HUES6 (cell line): ENCODE measurements at regions not wholly inside any gene's neighbourhood (a gene's known extent, or its start where the extent isn't known, plus 50 kb on each side); places are given as distances from the start of the nearest gene placed in this dataset.

Source experiments
- H3K27ac ChIP-seq: 2 replicates; pipeline ENCODE4 v1.7.0; 2013; ENCODE audit warnings: low read depth, mild to moderate bottlenecking, low read length, inconsistent platforms
- H3K27me3 ChIP-seq: 2 replicates; pipeline ENCODE4 v1.6.1; 2013; ENCODE audit warnings: low read length; ENCODE audit not compliant: control insufficient read depth, insufficient read depth
- H3K36me3 ChIP-seq: 2 replicates; pipeline ENCODE4 v1.6.1; 2013; ENCODE audit warnings: low read length; ENCODE audit not compliant: control insufficient read depth, insufficient read depth
- H3K4me1 ChIP-seq: 2 replicates; pipeline ENCODE4 v1.6.1; 2013; ENCODE audit warnings: low read length; ENCODE audit not compliant: control insufficient read depth, insufficient read depth
- H3K4me3 ChIP-seq: 2 replicates; pipeline ENCODE4 v1.5.1; 2013; ENCODE audit warnings: low read depth, low read length
- H3K9ac ChIP-seq: one replicate; pipeline ENCODE4 v1.6.1; 2013; ENCODE audit warnings: mild to moderate bottlenecking, low read length
- H3K9me3 ChIP-seq: 2 replicates; pipeline ENCODE4 v1.6.1; 2013; ENCODE audit warnings: low read depth, low read length; ENCODE audit not compliant: control insufficient read depth, insufficient read depth

DNA sequence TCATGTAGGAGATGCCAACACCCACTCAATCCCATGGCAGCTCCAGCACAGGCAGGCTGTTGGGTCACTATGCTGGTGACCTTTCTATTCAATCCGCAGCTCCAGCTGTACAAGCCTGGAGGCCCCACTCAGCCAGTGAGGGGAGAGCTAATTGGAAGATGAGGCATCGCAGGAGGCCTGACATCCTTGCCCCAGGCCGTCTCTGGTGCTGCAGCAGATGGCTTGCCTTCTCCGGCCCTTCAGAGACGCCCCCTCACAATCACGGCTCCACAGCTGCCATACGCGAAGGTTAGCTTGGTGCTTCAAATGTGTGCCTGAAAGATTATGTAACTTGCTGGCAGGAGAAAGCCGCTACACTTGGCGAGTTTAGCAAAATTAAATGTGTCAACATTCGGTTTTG, 104.2 kb upstream of the CLSTN2 start:
- Histone ChIP-seq H3K4me3 (no peak overlapping the region), H3K27ac (no peak overlapping the region), H3K36me3 (no peaks in the 10 kb centered on the region), H3K9ac (no peak overlapping the region), H3K4me1 (no peaks in the 10 kb centered on the region), H3K9me3 (no peaks in the 10 kb centered on the region), H3K27me3 (no peaks in the 10 kb centered on the region; the same call in 1 of the 2 replicates)

DNA sequence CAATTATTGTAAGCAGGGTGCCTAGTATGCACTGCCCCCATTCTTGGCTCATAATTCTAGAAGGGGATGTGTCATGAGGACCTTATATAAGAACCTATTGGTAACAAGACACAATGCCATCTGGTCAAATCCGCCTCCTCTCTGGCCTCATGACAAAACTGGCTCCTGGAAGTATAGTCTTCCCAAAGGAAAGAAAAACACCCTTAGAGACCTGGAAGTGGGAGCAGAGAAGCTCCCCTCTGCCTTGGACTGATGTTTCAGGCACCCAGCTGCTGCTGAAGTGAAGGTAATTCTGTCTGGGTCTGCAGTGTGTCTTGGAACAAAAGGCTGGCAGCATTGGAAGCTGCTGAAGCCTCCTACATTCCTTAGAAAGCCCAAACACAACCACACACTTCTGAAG, 107.2 kb upstream of the CLSTN2 start:
- no peak overlapping the region for H3K27ac ChIP-seq
- no peaks in the 10 kb centered on the region; the same call in 1 of the 2 replicates for H3K27me3 ChIP-seq
- H3K9me3 ChIP-seq = no peaks in the 10 kb centered on the region
- no peaks in the 10 kb centered on the region for H3K4me1 ChIP-seq
- no peak overlapping the region for H3K9ac ChIP-seq
- no peaks in the 10 kb centered on the region for H3K36me3 ChIP-seq
- H3K4me3 ChIP-seq = no peak overlapping the region

DNA sequence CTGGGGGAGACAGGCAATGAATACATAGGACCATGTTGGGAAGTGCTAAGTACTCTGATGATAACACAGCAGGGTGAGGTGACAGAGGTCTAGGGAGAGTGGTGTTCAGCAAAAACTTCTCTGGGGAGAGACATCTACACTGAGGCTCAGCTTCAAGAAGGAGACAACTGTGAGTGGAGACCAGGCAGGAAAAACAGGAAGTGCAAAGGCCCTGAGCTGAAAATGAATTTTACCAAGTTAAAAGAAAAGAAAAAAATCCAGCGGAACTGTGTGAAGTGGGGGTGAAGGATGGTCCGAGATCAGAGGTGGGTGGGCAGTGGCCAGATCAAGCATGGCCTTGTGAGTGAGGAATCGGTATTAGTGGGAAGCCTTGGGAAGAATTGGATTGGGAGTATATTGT, 110.1 kb upstream of the CLSTN2 start:
- no peaks in the 10 kb centered on the region; the same call in 1 of the 2 replicates for H3K27me3 ChIP-seq
- H3K9ac ChIP-seq = no peak overlapping the region
- no peaks in the 10 kb centered on the region for H3K36me3 ChIP-seq
- no peak overlapping the region for H3K4me3 ChIP-seq
- no peaks in the 10 kb centered on the region for H3K4me1 ChIP-seq
- H3K9me3 ChIP-seq = no peaks in the 10 kb centered on the region
- H3K27ac ChIP-seq = no peak overlapping the region

DNA sequence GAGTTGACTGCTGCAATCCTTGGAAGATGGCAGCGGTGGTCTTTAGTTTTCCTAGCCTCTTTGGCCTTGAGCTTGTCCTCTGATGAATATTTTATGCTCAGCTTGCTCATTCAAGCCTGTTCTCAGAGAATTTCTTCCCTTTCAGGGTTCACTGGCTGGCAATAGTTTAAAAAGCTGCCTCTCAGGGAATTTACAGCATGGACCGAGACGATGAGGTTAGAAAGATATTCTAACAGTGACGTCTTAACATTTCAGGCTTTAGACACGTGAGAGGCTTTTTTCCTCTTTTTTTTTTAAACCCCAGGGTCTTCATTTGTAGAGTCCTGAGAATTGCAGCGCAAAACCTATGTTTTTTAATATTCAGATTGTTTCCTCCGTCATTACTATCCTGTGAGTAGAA, 120.3 kb upstream of the CLSTN2 start:
- Histone ChIP-seq H3K9ac (no peak overlapping the region), H3K27ac (no peak overlapping the region), H3K4me3 (no peak overlapping the region), H3K9me3 (no peaks in the 10 kb centered on the region), H3K36me3 (no peaks in the 10 kb centered on the region), H3K27me3 (no peaks in the 10 kb centered on the region), H3K4me1 (peaks cover 11% of the 10 kb centered on the region; the same call in 1 of the 2 replicates)

DNA sequence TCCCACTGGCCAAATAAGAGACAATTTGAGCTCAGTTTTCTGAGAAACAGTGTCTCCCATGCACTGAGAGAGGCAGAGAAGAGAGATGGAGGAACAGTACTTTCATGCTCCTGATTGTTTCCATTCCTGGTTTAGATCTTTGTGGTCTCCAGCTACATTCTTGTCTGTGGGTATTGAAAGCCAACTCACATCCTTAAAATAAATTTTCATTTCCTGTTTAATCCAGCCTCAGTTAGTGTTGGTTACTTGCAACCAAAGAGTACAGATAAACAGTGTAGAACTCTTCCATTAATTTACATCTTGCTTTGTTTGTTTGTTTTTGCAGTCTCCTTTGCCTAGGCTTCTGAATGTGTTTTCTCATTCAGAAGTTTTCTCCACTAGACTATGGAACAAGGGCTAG, 123.7 kb upstream of the CLSTN2 start:
- H3K9ac ChIP-seq = no peak overlapping the region
- H3K4me3 ChIP-seq = no peak overlapping the region
- H3K9me3 ChIP-seq = no peaks in the 10 kb centered on the region
- no peak overlapping the region for H3K27ac ChIP-seq
- H3K36me3 ChIP-seq = no peaks in the 10 kb centered on the region
- peaks cover 11% of the 10 kb centered on the region; the same call in 1 of the 2 replicates for H3K4me1 ChIP-seq
- no peaks in the 10 kb centered on the region for H3K27me3 ChIP-seq

DNA sequence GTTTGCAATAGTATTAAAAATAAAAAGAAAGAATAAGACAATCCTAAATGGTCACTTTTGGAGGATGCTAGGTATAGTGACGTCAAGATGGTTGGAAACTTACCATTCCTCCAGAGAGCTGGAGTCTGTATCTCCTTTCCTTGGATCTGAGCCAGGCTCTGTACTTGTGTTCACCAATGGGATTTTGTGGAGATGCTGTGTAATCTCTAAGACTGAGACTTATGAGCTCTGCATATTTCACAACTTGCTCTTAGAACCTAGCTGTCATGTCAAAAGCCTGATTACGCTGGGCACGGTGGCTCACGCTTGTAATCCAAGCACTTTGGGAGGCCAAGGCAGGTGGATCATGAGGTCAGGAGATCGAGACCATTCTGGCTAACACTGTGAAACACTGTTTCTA, 126.8 kb upstream of the CLSTN2 start:
- H3K27me3 ChIP-seq = no peaks in the 10 kb centered on the region
- no peaks in the 10 kb centered on the region for H3K36me3 ChIP-seq
- no peak overlapping the region for H3K4me3 ChIP-seq
- peaks cover 5% of the 10 kb centered on the region; the same call in 1 of the 2 replicates for H3K4me1 ChIP-seq
- H3K9ac ChIP-seq = no peak overlapping the region
- H3K9me3 ChIP-seq = no peaks in the 10 kb centered on the region
- no peak overlapping the region for H3K27ac ChIP-seq

DNA sequence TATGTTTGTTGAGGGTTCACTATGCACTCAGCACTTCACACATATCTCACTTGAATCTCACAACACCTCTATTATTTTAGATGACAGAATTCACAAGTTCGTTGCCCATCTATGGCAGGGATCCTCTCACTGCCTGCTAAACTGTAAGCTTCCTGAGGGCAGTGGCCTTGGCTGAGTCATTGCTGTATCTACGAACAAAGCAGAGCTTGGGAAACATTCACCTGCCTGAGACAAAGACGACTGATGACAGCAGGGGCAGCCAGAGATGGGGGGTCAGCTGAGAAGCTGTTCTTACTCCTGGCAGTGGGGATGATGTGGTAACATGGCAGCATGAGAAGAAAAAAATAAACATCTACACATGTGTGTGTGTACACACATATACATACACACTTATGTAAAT, 125.5 kb upstream of the NMNAT3 start:
- Histone ChIP-seq H3K27ac (no peak overlapping the region), H3K4me3 (no peak overlapping the region), H3K9me3 (no peaks in the 10 kb centered on the region), H3K4me1 (no peaks in the 10 kb centered on the region), H3K36me3 (no peaks in the 10 kb centered on the region), H3K27me3 (no peaks in the 10 kb centered on the region), H3K9ac (no peak overlapping the region)

DNA sequence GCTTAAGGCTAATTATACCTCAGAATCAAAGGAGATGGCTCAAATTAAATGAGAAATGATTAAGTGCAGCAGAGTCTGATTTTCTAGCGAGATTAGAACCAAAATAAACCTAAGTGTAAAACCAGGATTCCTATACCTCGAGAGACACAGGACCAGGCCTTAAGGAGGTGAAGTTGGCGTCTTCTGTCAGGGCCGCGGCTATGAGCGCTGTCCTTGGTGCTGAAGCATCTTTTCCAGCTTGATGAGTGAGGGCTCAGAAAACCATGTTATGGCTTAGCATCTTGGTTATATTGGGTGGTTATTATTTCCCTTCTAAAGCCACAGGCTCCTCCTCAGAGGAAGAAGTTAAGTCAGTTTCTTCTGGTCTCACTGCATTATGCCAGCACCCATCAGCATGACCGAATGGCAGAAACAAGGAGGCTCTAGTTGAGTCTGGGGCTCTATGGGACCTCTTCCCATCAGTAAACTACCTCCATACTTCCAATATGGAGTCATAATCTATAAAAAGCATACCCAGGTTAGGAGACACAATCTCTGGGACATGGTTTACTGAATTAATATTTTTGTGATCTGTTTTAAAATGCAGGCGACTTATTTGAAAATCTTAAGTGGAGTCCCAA, 120.1 kb upstream of the NMNAT3 start:
- Histone ChIP-seq H3K9me3 (no peaks in the 10 kb centered on the region), H3K36me3 (no peaks in the 10 kb centered on the region), H3K4me3 (no peak overlapping the region), H3K27me3 (no peaks in the 10 kb centered on the region; the same call in 1 of the 2 replicates), H3K27ac (no peak overlapping the region), H3K9ac (no peak overlapping the region), H3K4me1 (no peaks in the 10 kb centered on the region)

DNA sequence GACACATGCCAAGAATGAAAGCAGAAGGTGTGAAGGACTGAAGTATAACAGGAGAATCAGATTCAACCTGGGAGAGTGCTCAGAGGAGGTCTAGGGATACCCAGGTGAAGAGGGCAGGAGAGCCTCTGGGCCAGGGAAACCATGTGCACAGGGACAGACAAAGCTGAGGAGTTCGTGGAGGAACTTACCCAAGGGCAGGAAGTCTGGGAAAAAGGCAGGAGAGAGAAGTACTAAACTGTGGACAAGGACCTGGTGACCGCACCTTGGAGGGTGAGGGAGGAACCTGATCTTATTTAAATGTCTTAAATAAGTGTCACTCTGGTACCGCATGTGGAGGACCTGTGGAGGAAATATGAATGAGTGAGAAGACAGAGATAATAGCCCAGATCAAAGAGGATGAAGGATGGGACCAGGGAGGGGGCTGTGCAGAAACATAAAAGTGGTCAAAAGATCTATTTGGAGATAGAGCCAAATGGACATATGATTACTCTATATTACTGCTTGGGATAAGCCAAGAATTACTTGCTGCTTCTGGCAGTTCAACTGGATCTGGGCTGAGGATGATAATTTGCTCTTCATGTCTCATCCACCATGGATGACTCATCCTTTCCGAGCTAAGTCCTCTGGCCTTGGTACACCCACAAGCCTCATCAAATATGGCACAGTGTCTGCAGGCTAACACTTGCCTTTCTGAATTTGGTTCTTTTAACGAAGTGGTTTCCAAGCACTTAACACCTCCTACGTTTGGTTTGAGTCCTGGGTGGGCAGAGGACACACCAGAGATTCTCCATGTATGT, 116.9 kb upstream of the NMNAT3 start:
- Histone ChIP-seq H3K27ac (no peak overlapping the region), H3K36me3 (no peaks in the 10 kb centered on the region), H3K27me3 (no peaks in the 10 kb centered on the region; the same call in 1 of the 2 replicates), H3K9ac (no peak overlapping the region), H3K4me1 (no peaks in the 10 kb centered on the region), H3K9me3 (no peaks in the 10 kb centered on the region), H3K4me3 (no peak overlapping the region)

DNA sequence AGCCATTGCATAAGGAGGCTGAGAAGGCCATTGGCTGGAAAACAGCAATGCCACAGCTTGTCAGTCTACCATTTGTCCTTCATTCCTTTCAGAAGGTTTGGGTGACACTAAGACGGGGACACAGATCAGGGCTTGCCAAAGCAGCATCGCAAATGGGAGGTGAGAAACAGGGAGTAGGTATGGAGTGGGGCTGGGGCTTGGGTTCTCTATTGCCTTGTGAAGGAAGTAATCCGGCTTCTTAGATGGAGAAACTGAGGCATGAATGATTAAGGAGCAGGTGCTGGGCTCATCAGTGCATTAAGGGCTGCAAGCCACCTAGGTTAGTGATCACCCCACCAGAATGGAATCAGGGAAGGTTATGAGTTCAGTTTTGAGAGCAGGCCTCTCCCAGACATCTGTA, 115.6 kb upstream of the NMNAT3 start:
- 0 out of 2 replicates have a peak, but pooled peaks cover 2% of the 10 kb centered on the region for H3K9me3 ChIP-seq
- no peak overlapping the region for H3K4me3 ChIP-seq
- no peaks in the 10 kb centered on the region for H3K36me3 ChIP-seq
- no peak overlapping the region for H3K27ac ChIP-seq
- H3K9ac ChIP-seq = no peak overlapping the region
- no peaks in the 10 kb centered on the region for H3K4me1 ChIP-seq
- no peaks in the 10 kb centered on the region; the same call in 1 of the 2 replicates for H3K27me3 ChIP-seq

DNA sequence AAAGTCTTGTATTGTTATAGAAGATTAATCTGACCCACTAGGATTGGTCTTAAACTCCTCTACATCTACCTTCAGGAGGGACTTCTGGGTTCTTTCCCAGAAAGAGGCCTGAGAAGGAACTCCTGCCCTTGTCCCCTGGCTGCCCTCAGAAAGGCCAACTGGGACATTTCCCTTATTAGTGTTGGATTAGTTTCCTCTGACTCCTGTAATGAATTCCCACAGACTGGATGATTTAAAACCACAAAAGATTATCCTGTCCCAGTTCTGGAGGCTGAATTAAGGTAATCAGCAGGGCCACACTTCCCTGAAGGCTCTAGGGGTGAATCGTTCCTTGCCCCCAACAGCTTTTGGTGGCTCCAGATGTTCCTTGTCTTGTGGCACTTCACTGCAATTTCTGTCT, 102.8 kb upstream of the NMNAT3 start:
- Histone ChIP-seq H3K9ac (no peak overlapping the region), H3K4me3 (no peak overlapping the region), H3K9me3 (no peaks in the 10 kb centered on the region), H3K27ac (no peak overlapping the region), H3K4me1 (no peaks in the 10 kb centered on the region), H3K27me3 (no peaks in the 10 kb centered on the region), H3K36me3 (no peaks in the 10 kb centered on the region)
